ENCODE measurements at regions not wholly inside any gene's neighbourhood (a gene's known extent, or its start where the extent isn't known, plus 50 kb on each side); places are given as distances from the start of the nearest gene placed in this dataset.
A peak's percentile ranks its signal among the peaks of the same experiment; 100 is the strongest.

DNA sequence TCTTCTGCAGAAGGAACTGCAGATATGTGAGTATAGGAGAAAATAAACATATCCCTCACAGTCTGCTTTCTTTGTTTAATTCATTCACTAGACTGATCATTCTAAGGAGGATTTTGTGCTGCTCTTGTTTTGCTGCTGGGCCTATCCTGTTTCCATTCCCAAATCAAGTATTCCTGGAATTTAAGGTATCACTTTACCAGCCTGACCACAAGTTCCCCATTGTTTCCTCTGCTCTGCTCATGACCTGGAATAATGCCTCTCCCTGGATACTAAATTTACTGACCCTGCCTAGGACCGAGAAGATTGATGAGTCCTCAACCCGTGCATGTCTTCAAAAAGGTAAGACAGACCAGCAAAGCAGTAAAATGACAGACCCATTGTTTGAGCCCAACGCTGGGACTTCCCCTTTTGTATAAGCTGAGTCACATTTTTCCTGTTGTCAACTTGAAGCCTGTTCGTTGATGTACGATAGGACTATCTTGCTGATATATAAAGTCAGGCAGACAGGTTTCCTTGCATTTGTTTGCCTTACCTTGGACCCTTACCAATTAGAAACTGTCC is 85.5 kb upstream of the TET2 start (continued):
- TF ChIP-seq, protein P1, sequence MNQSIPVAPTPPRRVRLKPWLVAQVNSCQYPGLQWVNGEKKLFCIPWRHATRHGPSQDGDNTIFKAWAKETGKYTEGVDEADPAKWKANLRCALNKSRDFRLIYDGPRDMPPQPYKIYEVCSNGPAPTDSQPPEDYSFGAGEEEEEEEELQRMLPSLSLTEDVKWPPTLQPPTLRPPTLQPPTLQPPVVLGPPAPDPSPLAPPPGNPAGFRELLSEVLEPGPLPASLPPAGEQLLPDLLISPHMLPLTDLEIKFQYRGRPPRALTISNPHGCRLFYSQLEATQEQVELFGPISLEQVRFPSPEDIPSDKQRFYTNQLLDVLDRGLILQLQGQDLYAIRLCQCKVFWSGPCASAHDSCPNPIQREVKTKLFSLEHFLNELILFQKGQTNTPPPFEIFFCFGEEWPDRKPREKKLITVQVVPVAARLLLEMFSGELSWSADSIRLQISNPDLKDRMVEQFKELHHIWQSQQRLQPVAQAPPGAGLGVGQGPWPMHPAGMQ (IDR thresholded peaks at IDR 0.05; ENCODE audit: borderline replicate concordance) = no peak
- TF ChIP-seq CBFB (IDR thresholded peaks at IDR 0.05; ENCODE audit: low read depth) = no peak
- TF ChIP-seq, protein P2, sequence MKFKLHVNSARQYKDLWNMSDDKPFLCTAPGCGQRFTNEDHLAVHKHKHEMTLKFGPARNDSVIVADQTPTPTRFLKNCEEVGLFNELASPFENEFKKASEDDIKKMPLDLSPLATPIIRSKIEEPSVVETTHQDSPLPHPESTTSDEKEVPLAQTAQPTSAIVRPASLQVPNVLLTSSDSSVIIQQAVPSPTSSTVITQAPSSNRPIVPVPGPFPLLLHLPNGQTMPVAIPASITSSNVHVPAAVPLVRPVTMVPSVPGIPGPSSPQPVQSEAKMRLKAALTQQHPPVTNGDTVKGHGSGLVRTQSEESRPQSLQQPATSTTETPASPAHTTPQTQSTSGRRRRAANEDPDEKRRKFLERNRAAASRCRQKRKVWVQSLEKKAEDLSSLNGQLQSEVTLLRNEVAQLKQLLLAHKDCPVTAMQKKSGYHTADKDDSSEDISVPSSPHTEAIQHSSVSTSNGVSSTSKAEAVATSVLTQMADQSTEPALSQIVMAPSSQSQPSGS (IDR thresholded peaks at IDR 0.05; ENCODE audit: low read length) = 0 out of 2 replicates have a peak, but pooled peaks have one; percentile 9
- 0 out of 2 replicates have a peak, but pooled peaks have one; percentile 7 for TF ChIP-seq MEF2A (IDR thresholded peaks at IDR 0.05; ENCODE audit: insufficient read depth, low read depth, low read length)
- no peak for TF ChIP-seq NFYB (IDR thresholded peaks at IDR 0.05; ENCODE audit: insufficient read depth, low read depth, low read length)
- 0 out of 2 replicates have a peak, but pooled peaks have one; percentile 17 for TF ChIP-seq CBX5 (IDR thresholded peaks at IDR 0.05; ENCODE audit: low read depth)
- no peak for TF ChIP-seq TCF7 (IDR thresholded peaks at IDR 0.05; ENCODE audit: borderline replicate concordance)
- no peak for TF ChIP-seq KDM1A (IDR thresholded peaks at IDR 0.05; ENCODE audit: borderline replicate concordance)
- TF ChIP-seq CEBPB (IDR thresholded peaks at IDR 0.05; ENCODE audit: borderline replicate concordance in 1 of 2, low read depth in 2 of 2, low read length in 2 of 2) = no peak
- TF ChIP-seq NR2F1 (conservative IDR thresholded peaks at IDR 0.05) = no peak
- TF ChIP-seq GABPA (IDR thresholded peaks at IDR 0.05; ENCODE audit: low read depth) = 0 out of 2 replicates have a peak, but pooled peaks have one; percentile 5
- TF ChIP-seq, protein P3, sequence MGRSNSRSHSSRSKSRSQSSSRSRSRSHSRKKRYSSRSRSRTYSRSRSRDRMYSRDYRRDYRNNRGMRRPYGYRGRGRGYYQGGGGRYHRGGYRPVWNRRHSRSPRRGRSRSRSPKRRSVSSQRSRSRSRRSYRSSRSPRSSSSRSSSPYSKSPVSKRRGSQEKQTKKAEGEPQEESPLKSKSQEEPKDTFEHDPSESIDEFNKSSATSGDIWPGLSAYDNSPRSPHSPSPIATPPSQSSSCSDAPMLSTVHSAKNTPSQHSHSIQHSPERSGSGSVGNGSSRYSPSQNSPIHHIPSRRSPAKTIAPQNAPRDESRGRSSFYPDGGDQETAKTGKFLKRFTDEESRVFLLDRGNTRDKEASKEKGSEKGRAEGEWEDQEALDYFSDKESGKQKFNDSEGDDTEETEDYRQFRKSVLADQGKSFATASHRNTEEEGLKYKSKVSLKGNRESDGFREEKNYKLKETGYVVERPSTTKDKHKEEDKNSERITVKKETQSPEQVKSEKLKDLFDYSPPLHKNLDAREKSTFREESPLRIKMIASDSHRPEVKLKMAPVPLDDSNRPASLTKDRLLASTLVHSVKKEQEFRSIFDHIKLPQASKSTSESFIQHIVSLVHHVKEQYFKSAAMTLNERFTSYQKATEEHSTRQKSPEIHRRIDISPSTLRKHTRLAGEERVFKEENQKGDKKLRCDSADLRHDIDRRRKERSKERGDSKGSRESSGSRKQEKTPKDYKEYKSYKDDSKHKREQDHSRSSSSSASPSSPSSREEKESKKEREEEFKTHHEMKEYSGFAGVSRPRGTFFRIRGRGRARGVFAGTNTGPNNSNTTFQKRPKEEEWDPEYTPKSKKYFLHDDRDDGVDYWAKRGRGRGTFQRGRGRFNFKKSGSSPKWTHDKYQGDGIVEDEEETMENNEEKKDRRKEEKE (IDR thresholded peaks at IDR 0.05) = no peak
- TF ChIP-seq PAX5 (IDR thresholded peaks at IDR 0.05; ENCODE audit: borderline replicate concordance, low read depth, low read length) = peak; percentile 33; the same call in 1 of the 2 replicates
- no peak for TF ChIP-seq TCF3 (IDR thresholded peaks at IDR 0.05; ENCODE audit: borderline replicate concordance, insufficient read depth, low read depth, low read length)
- TF ChIP-seq, protein P4, sequence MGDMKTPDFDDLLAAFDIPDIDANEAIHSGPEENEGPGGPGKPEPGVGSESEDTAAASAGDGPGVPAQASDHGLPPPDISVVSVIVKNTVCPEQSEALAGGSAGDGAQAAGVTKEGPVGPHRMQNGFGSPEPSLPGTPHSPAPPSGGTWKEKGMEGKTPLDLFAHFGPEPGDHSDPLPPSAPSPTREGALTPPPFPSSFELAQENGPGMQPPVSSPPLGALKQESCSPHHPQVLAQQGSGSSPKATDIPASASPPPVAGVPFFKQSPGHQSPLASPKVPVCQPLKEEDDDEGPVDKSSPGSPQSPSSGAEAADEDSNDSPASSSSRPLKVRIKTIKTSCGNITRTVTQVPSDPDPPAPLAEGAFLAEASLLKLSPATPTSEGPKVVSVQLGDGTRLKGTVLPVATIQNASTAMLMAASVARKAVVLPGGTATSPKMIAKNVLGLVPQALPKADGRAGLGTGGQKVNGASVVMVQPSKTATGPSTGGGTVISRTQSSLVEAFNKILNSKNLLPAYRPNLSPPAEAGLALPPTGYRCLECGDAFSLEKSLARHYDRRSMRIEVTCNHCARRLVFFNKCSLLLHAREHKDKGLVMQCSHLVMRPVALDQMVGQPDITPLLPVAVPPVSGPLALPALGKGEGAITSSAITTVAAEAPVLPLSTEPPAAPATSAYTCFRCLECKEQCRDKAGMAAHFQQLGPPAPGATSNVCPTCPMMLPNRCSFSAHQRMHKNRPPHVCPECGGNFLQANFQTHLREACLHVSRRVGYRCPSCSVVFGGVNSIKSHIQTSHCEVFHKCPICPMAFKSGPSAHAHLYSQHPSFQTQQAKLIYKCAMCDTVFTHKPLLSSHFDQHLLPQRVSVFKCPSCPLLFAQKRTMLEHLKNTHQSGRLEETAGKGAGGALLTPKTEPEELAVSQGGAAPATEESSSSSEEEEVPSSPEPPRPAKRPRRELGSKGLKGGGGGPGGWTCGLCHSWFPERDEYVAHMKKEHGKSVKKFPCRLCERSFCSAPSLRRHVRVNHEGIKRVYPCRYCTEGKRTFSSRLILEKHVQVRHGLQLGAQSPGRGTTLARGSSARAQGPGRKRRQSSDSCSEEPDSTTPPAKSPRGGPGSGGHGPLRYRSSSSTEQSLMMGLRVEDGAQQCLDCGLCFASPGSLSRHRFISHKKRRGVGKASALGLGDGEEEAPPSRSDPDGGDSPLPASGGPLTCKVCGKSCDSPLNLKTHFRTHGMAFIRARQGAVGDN (IDR thresholded peaks at IDR 0.05) = no peak
- TF ChIP-seq, protein P5, sequence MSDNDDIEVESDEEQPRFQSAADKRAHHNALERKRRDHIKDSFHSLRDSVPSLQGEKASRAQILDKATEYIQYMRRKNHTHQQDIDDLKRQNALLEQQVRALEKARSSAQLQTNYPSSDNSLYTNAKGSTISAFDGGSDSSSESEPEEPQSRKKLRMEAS (IDR thresholded peaks at IDR 0.05; ENCODE audit: low read depth, low read length) = no peak
- 0 out of 2 replicates have a peak, but pooled peaks have one; percentile 36 for TF ChIP-seq ASH2L (IDR thresholded peaks at IDR 0.05; ENCODE audit: borderline replicate concordance, low read depth)
- TF ChIP-seq, protein P6, sequence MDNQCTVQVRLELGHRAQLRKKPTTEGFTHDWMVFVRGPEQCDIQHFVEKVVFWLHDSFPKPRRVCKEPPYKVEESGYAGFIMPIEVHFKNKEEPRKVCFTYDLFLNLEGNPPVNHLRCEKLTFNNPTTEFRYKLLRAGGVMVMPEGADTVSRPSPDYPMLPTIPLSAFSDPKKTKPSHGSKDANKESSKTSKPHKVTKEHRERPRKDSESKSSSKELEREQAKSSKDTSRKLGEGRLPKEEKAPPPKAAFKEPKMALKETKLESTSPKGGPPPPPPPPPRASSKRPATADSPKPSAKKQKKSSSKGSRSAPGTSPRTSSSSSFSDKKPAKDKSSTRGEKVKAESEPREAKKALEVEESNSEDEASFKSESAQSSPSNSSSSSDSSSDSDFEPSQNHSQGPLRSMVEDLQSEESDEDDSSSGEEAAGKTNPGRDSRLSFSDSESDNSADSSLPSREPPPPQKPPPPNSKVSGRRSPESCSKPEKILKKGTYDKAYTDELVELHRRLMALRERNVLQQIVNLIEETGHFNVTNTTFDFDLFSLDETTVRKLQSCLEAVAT (IDR thresholded peaks at IDR 0.05) = no peak

All from GM12878 (cell line).